Medulla oblongata (tissue), 1 donor: ENCODE measurements at regions not wholly inside any gene's neighbourhood (a gene's known extent, or its start where the extent isn't known, plus 50 kb on each side); places are given as distances from the start of the nearest gene placed in this dataset.

Source experiments
- DNase-seq: peaks from one replicate; pipeline ENCODE4 v3.0.0-alpha.2; 2015; ENCODE audit errors: extremely low spot score

DNA sequence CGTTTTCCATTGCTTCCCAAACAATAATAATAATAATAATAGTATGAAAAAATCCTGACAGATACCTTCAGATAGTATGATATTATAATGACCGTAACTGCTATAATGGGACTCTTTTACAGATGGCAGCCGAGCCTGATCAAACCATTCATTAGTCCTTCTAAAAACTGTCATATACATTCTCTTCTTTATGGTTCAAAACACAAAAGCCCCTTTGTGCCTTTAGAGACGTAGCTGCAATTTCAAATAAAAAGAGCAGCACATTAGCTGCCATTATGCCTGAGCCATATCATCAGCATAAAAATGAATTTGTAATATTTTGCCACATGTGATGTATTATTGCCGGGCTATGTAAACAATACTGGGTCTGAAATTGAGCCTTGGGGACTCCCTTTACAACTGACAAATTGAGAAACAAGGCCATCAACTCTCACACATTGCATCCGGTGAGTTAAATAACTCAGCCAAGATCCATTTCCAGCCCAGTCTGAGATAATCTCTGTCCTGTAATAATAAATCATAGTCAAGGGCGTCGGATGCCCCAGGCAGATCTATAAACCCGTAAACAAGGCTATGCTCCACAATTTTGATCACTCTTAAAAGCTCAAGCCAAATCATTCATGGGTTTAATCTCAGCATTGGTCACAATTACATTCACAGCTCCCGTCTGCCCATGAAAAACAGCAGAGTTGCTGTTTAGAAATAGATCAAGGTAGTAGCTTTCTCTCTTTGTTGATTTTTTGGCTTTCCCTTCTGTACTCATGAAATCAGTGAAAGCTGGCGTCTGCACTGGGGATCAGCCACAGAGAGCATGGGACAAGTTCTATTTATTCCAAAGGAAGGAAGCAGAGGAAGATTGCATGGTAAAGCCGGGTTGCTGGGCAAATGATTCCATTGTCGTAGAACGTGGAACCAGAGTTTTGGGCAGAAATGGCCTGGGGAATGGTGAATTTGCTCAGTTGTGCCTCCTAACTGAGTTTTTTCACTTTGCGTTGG lies 150.1 kb upstream of the BMPER start:
- DNase-seq, result no peak

DNA sequence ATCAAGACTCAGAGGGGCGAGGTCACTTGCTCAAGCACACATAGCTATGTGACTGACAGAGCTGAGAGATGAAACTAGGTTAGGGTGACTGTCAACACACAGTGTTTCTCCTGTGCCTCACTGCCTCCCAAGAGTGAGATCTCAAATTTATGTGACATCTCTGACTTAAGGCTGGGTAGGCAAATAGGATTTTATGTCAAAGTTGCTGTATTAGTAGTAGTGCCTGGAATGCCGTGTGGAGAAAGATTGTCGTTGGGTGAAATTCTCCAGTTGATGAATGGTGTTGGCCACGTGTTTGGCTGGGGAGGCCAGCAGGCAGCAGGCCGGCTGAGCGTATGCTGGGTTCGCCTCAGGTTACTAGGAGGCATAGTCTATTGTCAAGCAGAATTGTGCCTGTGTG lies 148.3 kb upstream of the BMPER start:
- DNase-seq, result peak; percentile 6

DNA sequence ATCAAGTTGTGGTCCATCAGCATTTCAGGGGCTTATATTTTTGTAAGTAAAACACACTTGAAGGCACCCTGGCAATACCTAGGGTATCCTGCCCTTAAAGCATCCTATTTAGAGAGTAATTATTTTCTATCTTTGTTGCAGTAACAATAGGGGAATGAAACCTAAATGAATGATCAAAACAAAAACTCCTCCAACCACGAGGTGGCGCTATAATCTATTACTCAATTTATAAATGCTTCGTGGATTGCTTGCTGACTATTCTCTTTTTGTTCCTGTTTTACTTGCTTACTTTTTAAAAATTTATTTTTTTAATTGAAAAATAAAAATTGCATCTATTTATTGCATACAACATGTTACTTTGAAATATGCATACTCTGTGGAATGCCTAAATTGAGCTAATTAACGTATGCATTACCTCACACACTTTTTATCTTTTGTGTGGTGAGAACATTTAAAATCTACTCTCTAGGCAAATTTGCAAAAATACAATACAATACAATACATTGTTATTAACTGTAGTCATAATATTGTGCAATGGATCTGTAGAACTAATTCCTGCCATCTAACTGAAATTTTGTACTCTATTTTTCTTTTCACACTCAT lies 147.7 kb upstream of the BMPER start:
- DNase-seq, result peak; percentile 78

DNA sequence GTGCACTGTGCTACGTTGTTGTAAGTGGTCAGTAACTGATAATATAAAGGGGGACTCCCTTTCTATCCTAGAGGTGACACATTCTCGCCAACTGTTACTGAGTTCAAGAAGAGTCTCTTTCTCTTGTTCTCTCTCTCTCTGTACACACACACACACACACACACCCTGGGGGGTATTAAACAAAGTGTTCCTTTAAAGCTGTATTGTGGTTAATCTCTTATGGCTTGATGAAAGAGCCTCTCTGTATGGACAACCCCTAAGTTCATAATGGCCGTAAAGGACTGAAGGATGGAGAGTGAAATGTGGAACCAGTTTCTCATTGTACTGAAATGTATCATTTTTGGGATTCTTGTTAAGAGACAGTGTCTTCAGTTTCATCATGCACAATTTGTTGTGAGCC lies 145.2 kb upstream of the BMPER start:
- no peak for DNase-seq

DNA sequence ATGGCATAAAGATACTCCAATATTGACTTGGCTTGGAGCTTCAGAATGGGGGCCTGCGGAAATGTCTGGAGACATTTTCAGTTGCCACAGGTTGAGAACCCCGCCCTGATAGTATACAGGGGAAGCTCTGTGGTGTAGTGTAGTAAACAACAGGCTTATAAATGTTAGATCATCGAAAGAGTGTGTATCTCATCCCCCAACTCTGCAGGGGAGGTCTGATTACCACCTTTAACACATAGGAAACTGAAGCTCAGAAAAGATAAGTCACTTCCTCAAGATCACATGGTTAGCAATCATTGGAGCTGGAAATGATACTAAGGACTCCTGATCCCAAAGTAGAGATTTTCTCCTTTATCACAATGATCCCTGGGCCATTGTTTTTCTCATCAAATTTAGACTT lies 144.5 kb upstream of the BMPER start:
- no peak for DNase-seq

DNA sequence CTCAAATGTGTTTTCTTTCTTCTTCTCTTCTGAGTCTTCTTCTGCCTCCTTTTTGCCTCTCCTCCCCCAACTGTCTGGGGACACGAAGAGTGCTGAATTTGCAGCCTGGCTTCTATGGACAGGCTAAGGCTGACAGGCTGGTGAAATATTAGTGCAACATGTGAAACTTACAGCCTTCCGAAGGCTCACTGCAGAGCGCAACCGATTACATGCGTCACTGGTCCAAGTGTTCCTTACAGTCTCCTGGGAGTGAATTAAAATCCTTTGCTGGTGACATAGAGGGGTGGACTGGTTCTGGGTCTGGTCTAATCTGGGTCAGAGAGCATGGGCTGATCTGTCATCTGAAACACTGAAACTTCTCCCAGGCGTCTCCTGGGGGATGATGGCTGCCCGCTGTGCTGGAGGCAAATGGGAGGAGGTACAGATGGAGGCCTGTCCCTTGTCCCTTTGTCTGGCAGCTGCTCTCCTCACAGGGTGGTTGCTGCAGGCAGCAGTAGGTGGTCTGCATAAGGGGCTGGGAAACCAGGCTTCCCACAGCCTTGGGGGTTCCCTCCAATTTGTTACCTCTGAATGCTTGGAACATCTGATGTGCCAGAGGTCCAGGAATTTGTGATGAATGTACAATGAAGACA lies 143.8 kb upstream of the BMPER start:
- no peak for DNase-seq

DNA sequence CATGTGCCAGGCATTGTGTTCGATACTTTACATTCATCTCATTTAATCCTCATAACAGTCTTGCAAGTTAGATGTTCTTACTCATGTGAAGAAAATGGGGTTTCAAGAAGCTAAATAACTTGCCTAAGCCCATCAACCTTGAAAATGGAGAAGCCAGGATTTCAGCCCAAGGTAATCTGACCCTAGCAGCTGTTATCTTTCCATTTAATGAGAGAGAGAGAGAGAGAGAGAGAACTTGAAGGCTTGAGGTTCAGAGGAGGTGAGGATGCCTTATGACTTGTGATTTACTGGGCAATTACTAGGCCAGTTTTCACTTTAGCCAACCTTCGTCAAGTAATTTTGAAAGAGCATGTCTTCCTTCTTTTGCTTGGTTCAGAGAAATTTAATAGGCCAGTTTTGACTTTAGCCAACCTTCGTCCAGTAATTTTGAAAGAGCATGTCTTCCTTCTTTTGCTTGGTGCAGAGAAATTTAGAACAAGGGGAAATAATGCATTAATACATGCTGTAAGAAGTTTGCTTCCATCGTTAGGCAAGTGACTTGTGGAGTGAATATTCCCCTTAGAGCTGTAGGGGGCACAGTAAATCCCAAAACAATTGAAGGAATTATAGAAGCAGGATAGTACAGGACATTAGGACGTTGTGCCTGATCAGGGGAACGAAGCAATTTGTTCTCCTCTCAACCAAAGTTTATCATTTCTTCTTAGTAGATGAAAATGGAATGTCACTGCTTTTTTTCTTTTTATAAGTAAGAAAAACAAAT lies 143.0 kb upstream of the BMPER start:
- no peak for DNase-seq

DNA sequence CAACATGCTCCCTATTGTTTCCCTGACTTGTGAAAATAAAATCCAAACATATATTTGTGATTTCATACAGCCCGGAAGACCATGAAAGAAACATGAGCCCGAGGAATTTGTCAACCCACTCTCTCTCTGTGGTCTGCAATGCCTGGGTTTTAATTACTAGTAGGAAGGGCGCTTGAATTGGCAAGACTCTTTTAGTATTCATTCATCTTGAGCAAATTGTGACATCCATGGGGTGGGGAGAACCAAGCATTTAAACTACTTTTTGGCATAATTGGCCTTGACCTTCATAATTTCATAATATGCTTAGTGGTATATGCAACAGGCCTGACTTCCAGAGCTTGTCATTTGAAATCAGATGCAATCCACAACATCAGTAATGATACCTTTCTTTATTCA lies 142.4 kb upstream of the BMPER start:
- no peak for DNase-seq

DNA sequence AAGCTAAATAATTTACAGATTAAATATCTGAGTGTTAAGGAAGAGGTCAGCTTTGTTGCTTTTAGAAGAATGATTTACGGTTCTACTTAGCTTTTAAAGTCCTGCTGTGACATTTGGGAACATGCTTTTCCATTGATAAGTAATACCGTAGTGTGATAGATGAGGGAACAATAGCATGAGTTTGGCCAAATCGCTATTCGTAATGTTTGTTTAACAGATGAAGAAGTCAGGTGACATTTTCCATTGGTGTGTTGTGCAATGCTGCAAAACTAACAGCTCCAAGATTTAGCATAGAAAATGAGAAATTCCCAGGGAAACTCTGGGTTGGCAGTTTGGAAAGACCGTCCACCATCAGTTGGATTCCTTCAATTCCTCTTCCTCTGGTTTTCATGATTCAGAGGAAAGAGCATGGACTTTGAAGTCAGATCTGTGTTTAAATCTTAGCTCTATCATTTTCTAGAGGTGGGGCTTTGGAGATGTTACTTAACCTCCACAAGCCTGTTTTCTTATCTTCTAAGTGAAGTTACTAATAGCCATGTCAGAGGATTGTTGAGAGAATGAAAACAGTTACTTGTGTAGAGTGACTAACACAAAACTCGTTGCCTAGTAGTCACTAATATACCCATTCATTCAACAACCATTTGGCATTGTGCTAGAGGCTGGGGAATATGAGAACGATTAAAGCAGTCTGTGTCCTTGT lies 140.4 kb upstream of the BMPER start:
- DNase-seq, result no peak

DNA sequence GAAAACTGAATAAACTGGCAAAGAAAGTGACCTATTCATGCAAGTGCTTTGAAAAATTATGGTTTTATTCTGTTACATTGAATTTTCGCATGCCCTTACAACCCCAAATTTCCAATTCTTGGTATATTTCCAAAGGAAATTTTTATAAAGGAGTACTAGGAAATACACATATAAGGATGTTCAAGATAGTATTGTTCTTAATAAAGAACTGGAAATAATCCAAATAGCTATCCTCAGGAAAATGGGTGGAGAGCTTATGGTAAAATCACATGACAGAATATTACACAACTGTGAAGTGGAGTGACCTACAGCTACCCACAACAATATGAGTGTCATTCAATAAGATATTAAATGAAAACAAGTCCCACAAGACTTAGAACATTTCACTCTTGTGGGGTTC lies 138.9 kb upstream of the BMPER start:
- DNase-seq, result no peak

DNA sequence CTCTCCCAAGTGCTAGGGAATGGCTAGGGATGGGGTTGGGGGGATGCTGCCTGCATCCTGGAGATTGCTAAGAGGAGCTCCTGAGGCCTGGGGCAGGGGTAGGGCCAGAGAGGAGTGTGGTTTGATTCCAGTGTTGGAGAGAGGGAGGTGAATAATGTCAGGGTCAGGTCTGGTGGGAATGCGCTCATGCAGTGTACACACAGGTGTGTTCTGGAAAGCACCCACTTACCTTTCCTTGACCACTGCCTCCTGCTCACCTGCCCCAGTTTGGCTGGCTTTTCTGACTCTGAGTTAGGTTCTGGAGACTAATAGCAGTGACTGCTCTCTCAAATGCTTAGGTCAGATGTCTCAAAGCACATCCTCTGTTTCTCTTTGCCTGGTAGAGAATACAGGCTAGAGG lies 135.4 kb upstream of the BMPER start:
- DNase-seq, result no peak

DNA sequence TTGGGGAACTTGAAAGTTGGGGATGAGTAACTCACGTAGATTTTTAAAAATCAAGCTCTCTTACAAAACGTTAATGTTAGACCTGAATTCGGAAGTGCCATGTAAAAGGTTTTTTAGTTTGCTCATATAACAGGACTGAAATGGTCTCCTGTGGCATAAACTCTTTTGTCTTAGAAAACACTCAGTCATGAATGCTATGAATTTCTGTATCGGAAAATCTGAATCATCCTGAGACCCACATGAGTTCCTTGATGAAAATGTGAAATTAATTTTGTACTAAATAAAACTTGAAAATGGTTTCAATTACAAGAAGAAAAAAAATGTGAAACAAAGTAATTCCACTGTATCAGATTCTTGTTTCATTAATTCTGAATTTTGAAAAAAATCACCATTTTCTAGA lies 134.8 kb upstream of the BMPER start:
- no peak for DNase-seq

DNA sequence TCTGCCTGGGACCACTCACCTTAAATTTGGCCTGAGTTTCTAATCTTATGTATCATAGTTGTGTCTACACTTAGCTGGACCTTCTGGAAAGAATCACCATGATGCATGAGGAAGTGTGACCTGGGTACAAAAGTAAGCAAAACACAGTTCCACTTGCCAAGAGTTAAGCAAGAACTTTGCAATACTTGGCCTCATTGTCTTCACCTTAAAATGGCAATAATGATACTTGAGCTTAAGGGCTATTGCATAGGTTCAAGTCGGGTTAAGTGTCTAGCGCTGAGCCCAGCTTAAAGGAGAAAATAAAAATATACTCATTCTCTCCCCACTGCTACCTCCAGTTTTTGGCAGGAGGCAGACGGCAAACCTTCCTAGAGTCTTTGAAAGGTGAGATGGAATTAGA lies 133.9 kb upstream of the BMPER start:
- no peak for DNase-seq

DNA sequence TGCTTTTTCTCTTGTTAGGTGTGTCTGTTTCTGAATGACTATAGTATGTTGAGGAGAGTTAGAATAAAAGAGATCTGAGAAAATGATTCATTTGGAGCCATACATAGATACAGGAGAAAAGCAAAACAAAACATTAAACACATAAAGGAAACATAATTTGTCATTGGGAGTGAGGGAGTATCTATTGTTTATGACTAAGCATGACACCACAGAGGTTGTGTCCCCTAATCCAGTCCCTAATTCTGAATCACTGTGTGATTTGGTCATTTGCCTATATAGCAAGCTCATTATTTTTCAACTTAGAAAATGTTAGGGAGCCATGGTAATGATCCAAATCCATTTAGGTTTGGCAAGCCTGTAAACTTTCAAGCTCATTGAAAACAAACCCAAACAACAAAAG lies 132.3 kb upstream of the BMPER start:
- no peak for DNase-seq

DNA sequence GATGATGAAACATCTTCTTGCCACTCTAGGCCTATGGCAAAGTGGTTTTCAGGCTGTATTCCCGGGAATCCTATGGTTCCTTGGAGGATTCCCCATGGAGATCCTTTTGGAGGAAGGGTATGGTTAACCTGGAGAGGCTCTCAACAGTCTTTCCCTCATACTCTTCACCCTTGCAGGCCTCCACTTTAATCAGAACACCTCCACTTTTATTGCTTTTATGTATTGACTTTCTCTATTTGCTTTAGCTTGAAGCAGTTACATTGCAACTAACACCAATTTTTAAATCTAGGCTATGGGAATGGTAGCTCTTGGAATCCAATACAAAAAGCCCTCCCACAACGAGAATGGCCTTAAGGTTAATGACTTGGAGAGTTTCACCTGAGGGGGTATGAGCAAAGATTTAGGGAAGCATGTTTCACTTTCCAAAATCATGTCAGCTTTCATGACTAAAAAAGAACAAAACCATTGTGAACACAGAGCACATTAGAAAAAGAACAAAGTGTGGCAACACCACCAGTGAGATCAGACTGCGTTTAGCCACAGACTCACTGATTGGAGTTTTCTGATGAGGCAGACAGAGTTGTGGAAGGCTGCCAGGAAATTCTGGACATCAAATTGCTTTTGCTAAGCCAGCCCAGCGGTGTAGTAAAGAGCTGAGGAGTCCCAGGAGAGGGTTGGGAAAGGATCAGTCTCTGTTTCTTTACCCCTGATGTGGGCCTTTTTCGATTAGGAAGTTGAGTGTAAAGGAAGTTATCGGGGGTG lies 130.4 kb upstream of the BMPER start:
- DNase-seq, result peak; percentile 15

DNA sequence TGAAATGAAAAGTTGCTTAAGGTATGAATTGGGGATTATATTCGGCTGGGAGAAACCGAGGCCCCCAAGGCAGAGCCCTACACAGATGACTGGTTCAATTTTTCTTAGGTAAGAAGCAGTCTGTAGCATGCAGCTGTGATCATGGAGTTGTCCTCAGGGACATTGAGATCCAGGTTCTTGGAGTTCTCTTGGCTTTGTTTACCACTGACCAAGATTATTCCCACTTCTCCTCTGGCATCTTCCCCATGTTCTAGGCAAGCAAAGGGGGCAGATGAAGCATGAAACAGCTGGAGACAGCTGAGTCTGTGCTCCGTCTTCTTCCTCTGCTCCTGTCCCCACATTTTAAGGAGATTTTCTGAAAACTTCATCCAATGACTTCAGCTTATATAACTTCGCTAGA lies 129.5 kb upstream of the BMPER start:
- no peak for DNase-seq

DNA sequence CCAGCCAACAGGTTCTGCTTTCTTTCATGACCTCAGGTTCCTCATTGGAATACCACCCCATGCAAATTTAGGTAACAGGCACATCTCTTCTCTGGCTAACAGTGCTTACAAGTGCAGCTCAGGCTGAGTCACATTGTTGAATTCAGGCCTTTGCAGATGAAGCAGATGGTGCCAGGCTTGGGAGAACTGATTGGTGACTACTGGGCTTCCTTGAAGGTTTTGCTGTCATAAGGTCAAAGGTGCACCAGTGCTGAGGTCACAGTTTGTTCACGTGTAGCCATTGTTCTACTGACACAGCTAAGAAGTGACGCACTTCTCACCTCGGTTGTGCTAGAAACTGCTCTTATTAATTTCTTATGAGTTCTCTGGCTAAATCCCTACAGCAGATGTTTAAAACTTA lies 128.6 kb upstream of the BMPER start:
- DNase-seq, result no peak

DNA sequence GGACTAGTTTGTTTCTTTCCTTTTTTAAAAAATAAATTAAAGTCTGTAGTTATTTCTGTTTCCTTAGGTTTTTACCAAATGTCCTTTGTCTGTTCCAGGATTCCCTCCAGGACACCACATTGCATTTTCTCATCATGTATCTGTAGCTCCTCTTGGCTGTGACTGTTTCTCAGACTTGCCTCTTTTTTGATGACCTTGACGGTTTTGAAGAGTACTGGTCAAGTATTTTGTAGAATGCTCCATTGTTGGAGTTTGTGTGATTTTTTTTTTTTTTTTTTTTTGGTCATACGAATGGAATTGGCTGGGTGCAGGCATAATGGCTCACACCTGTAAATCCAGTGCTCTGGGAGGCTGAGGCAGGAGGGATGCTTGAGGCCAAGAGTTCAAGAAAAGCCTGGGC lies 127.1 kb upstream of the BMPER start:
- DNase-seq, result no peak

DNA sequence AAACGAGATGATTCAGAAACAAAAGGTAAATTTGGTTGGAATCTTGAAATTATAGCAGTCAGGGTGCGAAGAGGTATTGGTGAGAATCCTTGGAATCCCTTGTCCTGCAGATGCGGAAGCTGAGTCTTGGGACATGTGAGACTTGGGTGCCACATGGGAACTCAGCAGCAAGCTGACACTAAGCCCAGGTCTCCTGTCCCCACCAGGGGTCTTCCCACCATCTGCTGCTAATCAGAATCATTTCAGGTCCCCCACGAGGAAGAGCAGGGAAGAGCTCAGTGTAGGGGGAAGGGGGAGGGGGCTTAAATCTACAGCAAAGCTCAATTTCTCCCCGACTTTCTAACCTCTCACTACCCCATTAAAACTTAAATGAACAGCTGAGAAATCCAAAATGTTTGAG lies 126.1 kb upstream of the BMPER start:
- DNase-seq, result no peak

DNA sequence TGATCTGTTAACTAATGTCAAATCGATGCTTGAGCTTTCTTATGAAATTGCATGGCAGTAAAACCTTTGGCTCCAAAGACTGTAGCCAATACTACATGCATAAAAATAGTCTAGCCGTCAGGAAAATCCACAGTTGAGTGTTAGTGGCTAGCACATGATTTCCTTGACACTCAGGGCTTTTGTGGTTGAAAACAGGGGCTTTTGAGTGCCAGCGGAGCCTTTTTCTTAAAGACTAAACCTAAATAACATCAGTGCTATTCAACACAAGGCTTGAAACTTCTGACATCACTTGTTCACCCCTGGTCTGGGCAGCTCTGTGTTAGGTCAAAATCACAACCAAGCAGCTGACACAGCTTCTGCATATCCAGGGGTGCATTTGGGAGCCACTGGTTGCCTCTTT lies 124.2 kb upstream of the BMPER start:
- no peak for DNase-seq

DNA sequence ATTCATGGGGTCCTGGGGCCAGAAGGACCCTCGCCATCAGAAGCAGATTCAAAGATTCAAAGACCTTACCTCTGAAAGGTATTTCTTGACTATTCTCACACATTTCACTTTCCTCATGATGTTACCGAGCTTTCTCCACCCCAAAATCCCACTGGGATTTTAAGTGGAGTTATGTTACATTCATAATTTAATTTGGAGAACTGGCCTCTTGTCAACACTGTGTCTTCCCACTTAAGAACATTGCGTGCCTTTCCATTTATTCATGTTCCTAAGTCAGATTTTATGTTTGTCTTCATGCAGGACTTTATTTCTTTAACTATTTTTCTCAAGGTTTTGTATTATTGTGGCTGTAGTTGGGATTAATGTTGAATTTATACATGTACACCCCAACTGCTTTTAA lies 123.5 kb upstream of the BMPER start:
- no peak for DNase-seq
